B cell (primary cell): ENCODE measurements at regions not wholly inside any gene's neighbourhood (a gene's known extent, or its start where the extent isn't known, plus 50 kb on each side); places are given as distances from the start of the nearest gene placed in this dataset.

ENCODE experiments used
- ATAC-seq: fragments of 200-7000 bp; cut with Tn5 transposase; one replicate; pipeline ENCODE4 v1.10.0; 2021; ENCODE audit warnings: low read depth, mild to moderate bottlenecking, moderate number of reproducible peaks, moderate library complexity
- CTCF ChIA-PET: fragments of 350-600 bp; sonication (Branson Sonifier 250); formaldehyde crosslinking; loops from one replicate; lab custom pipeline; 2021; ENCODE audit warnings: antibody characterized with exemption, inconsistent platforms; lab: Charles Lee
- POLR2A ChIA-PET: fragments of 350-600 bp; sonication (Branson Sonifier 250); formaldehyde crosslinking; loops from one replicate; lab custom pipeline; 2021; ENCODE audit warnings: antibody characterized with exemption; lab: Charles Lee
- DNase-seq: peaks from one replicate; pipeline ENCODE4 v3.0.0; 2013
- H2AFZ ChIP-seq: 2 replicates; pipeline ENCODE4 v1.6.1; 2012; ENCODE audit warnings: mild to moderate bottlenecking, low read depth, low read length; ENCODE audit not compliant: insufficient read depth, poor library complexity, severe bottlenecking
- H3K27ac ChIP-seq, 2 donors: 1 replicate in 1 of 2; 2 replicates in 1 of 2; pipeline ENCODE4 v1.5.1; 2012 to 2013; ENCODE audit warnings: low read length in 2 of 2, mild to moderate bottlenecking in 2 of 2, moderate library complexity in 1 of 2
- H3K27me3 ChIP-seq, 4 experiments: fragments of 200-600 bp in 1 of 4; sonication (generic) in 1 of 4; replicated peaks in 1 of 4; 1 replicate in 2 of 4; 2 replicates in 2 of 4; pipeline versions ENCODE4 v1.6.1 to v1.7.0; 2013 to 2016; ENCODE audit warnings: low read length in 3 of 4, mild to moderate bottlenecking in 2 of 4, mixed read lengths in 1 of 4, moderate library complexity in 1 of 4; ENCODE audit not compliant: insufficient read depth in 4 of 4, control insufficient read depth in 3 of 4; ENCODE audit errors: control extremely low read depth in 1 of 4
- H3K36me3 ChIP-seq, 2 experiments: replicated peaks in 1 of 2; 1 replicate in 1 of 2; 2 replicates in 1 of 2; pipeline versions ENCODE4 v1.6.1 to v1.7.1; 2013; ENCODE audit warnings: low read length in 1 of 2; ENCODE audit not compliant: insufficient read depth in 2 of 2, control insufficient read depth in 1 of 2; ENCODE audit errors: control extremely low read depth in 1 of 2, extremely low read depth in 1 of 2
- H3K4me1 ChIP-seq, 2 donors: fragments of 200-600 bp in 1 of 2; sonication (generic) in 1 of 2; 1 replicate in 1 of 2; 2 replicates in 1 of 2; pipeline versions ENCODE4 v1.5.1 to v1.6.1; 2013 to 2017; ENCODE audit warnings: low read length in 2 of 2; ENCODE audit not compliant: control insufficient read depth in 2 of 2, insufficient read depth in 2 of 2
- H3K4me2 ChIP-seq: replicated peaks from 2 replicates; pipeline ENCODE3; 2012; ENCODE audit warnings: mild to moderate bottlenecking, low read depth, low read length; ENCODE audit not compliant: poor library complexity, severe bottlenecking
- H3K4me3 ChIP-seq, 5 experiments: fragments of 200-600 bp in 1 of 5; sonication (generic) in 1 of 5; 1 replicate in 3 of 5; 2 replicates in 2 of 5; pipeline versions ENCODE4 v1.5.1 to v1.7.0; 2011 to 2016; ENCODE audit warnings: low read length in 4 of 5, mild to moderate bottlenecking in 4 of 5, low read depth in 2 of 5, control low read depth in 1 of 5, moderate library complexity in 1 of 5; ENCODE audit not compliant: insufficient read depth in 1 of 5; ENCODE audit errors: control extremely low read depth in 1 of 5, extremely low read depth in 1 of 5
- H3K79me2 ChIP-seq: fragments of 200-600 bp; sonication (generic); one replicate; pipeline ENCODE4 v1.6.0; 2016; ENCODE audit warnings: low read length; ENCODE audit not compliant: control insufficient read depth, insufficient read depth
- H3K9ac ChIP-seq: fragments of 200-600 bp; sonication (generic); 2 replicates; pipeline ENCODE4 v1.6.1; 2017; ENCODE audit warnings: mild to moderate bottlenecking, low read length, moderate library complexity
- H3K9me3 ChIP-seq, 3 donors: one replicate each; pipeline versions ENCODE4 v1.6.1 to v1.7.1; 2013; ENCODE audit warnings: low read length in 2 of 3; ENCODE audit not compliant: control insufficient read depth in 2 of 3, insufficient read depth in 1 of 3; ENCODE audit errors: control extremely low read depth in 1 of 3
- H4K20me1 ChIP-seq: 2 replicates; pipeline ENCODE4 v1.6.0; 2012; ENCODE audit warnings: mild to moderate bottlenecking, low read length; ENCODE audit not compliant: insufficient read depth, control insufficient read depth, poor library complexity, severe bottlenecking
- H3K27ac Mint-ChIP-seq: one replicate; pipeline ENCODE4 v1.8.0; 2021; ENCODE audit warnings: mixed read lengths
- H3K27me3 Mint-ChIP-seq: one replicate; pipeline ENCODE4 v1.8.0; 2021; ENCODE audit warnings: mixed read lengths
- H3K4me1 Mint-ChIP-seq: one replicate; pipeline ENCODE4 v1.8.0; 2021; ENCODE audit warnings: mixed read lengths
- H3K4me3 Mint-ChIP-seq: one replicate; pipeline ENCODE4 v1.8.0; 2021; ENCODE audit warnings: mixed read lengths
- H3K9me3 Mint-ChIP-seq: one replicate; pipeline ENCODE4 v1.8.0; 2022; ENCODE audit warnings: mixed read lengths; ENCODE audit not compliant: insufficient read depth
- CTCF ChIP-seq: fragments of 200-600 bp; IDR thresholded peaks from one replicate; pipeline ENCODE4 v1.8.0; 2022; ENCODE audit warnings: antibody characterized with exemption, mild to moderate bottlenecking
- EZH2 ChIP-seq: IDR thresholded peaks from 2 replicates; pipeline ENCODE4 v1.6.1; 2012; ENCODE audit warnings: borderline replicate concordance, low read depth, mild to moderate bottlenecking, moderate library complexity, low read length; ENCODE audit not compliant: insufficient read depth, poor library complexity, severe bottlenecking
- WGBS: methylation state at CpG from one replicate; pipeline ENCODE4 v1.1.5; 2013; ENCODE audit warnings: missing lambda C conversion rate; ENCODE audit not compliant: insufficient coverage; 5-methylcytosine and 5-hydroxymethylcytosine counted together
- intact Hi-C: fragments of 100-400 bp; cut with micrococcal nuclease; formaldehyde crosslinking; loops from one replicate; pipeline ENCODE4 v1.10.0; 2022

GRCh38 chr4:121216461-121216860 lies 52.3 kb upstream of the TNIP3 start:
- Histone ChIP-seq H3K27me3 (no peaks in the 10 kb centered on the region), H3K4me2 (no peak overlapping the region), H3K36me3 (no peaks in the 10 kb centered on the region), H3K4me3 (no peak overlapping the region), H3K79me2 (no peaks in the 10 kb centered on the region), H3K9me3 (no peaks in the 10 kb centered on the region), H3K9ac (no peak overlapping the region), H3K27ac (no peak overlapping the region), H3K4me1 (no peaks in the 10 kb centered on the region), H4K20me1 (no peaks in the 10 kb centered on the region), H2AFZ (no peak overlapping the region)
- H3K27me3 Mint-ChIP-seq, result peaks cover 3% of the 10 kb centered on the region
- POLR2A ChIA-PET, result no interaction called here
- DNase-seq, result no peak
- no peak for TF ChIP-seq EZH2
- no peak for TF ChIP-seq CTCF
- CTCF ChIA-PET, result no interaction called here
- no peaks in the 10 kb centered on the region for H3K4me1 Mint-ChIP-seq
- no peak overlapping the region for H3K27ac Mint-ChIP-seq
- no peak for ATAC-seq
- intact Hi-C loops, result no loop called here
- no peaks in the 10 kb centered on the region for H3K9me3 Mint-ChIP-seq
- WGBS, result 80% methylated on average over 1 of the region's 3 CpGs
- no peak overlapping the region for H3K4me3 Mint-ChIP-seq

- no peaks in the 10 kb centered on the region for H3K4me1 Mint-ChIP-seq
- Histone ChIP-seq H4K20me1 (no peaks in the 10 kb centered on the region), H3K79me2 (no peaks in the 10 kb centered on the region), H3K27ac (no peak overlapping the region), H3K27me3 (no peaks in the 10 kb centered on the region), H3K9me3 (no peaks in the 10 kb centered on the region), H3K4me1 (no peaks in the 10 kb centered on the region), H3K4me2 (no peak overlapping the region), H3K36me3 (no peaks in the 10 kb centered on the region), H2AFZ (no peak overlapping the region), H3K4me3 (no peak overlapping the region), H3K9ac (no peak overlapping the region)
- no peak overlapping the region for H3K4me3 Mint-ChIP-seq
- H3K27me3 Mint-ChIP-seq, result no peaks in the 10 kb centered on the region
- ATAC-seq (no peak), DNase-seq (no peak)
- no peak for TF ChIP-seq CTCF
- TF ChIP-seq EZH2, result no peak
- no peak overlapping the region for H3K27ac Mint-ChIP-seq
- POLR2A ChIA-PET, result no interaction called here
- no peaks in the 10 kb centered on the region for H3K9me3 Mint-ChIP-seq
- CTCF ChIA-PET, result no interaction called here
- intact Hi-C loops, result no loop called here
- 92% methylated on average over 4 of the region's 7 CpGs for WGBS
Observed at GRCh38 chr4:121213940-121214339, 49.8 kb upstream of the TNIP3 start.
